WERI-Rb-1 (cell line): ENCODE measurements at regions not wholly inside any gene's neighbourhood (a gene's known extent, or its start where the extent isn't known, plus 50 kb on each side); places are given as distances from the start of the nearest gene placed in this dataset.
"Not testable (repeated sequence)": the region's sequence is repeated elsewhere in the genome, so short reads cannot be mapped to it uniquely, and the experiment has no call there.

Source experiments
- DNase-seq: peaks from one replicate; pipeline ENCODE4 v3.0.0-alpha.2; 2020
- H3K27ac ChIP-seq: fragments of 250-450 bp; sonication (Bioruptor Pico); 2 replicates; pipeline ENCODE4 v1.5.1; 2020; ENCODE audit warnings: mild to moderate bottlenecking, moderate library complexity
- H3K27me3 ChIP-seq: fragments of 250-450 bp; sonication (Bioruptor Pico); 2 replicates; pipeline ENCODE4 v1.5.1; 2021; ENCODE audit warnings: mild to moderate bottlenecking, low read depth, moderate library complexity; ENCODE audit not compliant: insufficient read depth, severe bottlenecking
- H3K36me3 ChIP-seq: fragments of 250-450 bp; sonication (Bioruptor Pico); 2 replicates; pipeline ENCODE4 v1.5.1; 2020; ENCODE audit warnings: mild to moderate bottlenecking, moderate library complexity
- H3K4me3 ChIP-seq: 2 replicates; pipeline ENCODE4 v1.5.1; 2011; ENCODE audit warnings: low read depth, mild to moderate bottlenecking, control low read depth, low read length
- H3K9me3 ChIP-seq: fragments of 250-450 bp; sonication (Bioruptor Pico); 2 replicates; pipeline ENCODE4 v1.5.1; 2021; ENCODE audit warnings: mild to moderate bottlenecking, moderate library complexity; ENCODE audit not compliant: severe bottlenecking
- TF ChIP-seq, protein P1 (sequence below): IDR thresholded peaks from 2 replicates; pipeline ENCODE4 v1.5.1; 2011; ENCODE audit warnings: low read depth, mild to moderate bottlenecking, control low read depth, inconsistent platforms, low read length

DNA sequence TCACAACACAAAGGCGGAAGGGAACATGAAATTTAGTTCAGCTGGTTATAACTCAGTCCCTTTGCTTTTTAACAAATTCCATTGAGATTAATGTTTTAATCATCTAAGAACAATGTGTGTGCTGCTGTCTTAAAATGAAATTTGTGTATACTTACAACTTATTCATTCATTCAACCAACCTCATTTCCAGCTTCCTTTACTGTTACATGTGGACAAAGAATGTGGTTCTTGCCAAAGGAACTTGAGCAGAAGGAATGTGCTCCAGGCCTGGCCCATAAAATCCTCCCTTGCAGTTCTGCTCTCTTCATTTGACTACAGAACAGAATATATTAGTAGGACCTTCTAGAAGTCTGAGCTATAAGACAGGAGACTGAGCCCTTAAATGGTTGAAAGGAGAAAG lies 176.8 kb upstream of the GLRA2 start:
- H3K4me3 ChIP-seq = no peak overlapping the region
- no peak overlapping the region for H3K27ac ChIP-seq
- no peaks in the 10 kb centered on the region for H3K36me3 ChIP-seq
- TF ChIP-seq, protein P1, sequence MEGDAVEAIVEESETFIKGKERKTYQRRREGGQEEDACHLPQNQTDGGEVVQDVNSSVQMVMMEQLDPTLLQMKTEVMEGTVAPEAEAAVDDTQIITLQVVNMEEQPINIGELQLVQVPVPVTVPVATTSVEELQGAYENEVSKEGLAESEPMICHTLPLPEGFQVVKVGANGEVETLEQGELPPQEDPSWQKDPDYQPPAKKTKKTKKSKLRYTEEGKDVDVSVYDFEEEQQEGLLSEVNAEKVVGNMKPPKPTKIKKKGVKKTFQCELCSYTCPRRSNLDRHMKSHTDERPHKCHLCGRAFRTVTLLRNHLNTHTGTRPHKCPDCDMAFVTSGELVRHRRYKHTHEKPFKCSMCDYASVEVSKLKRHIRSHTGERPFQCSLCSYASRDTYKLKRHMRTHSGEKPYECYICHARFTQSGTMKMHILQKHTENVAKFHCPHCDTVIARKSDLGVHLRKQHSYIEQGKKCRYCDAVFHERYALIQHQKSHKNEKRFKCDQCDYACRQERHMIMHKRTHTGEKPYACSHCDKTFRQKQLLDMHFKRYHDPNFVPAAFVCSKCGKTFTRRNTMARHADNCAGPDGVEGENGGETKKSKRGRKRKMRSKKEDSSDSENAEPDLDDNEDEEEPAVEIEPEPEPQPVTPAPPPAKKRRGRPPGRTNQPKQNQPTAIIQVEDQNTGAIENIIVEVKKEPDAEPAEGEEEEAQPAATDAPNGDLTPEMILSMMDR = no peak
- no peak for DNase-seq
- no peaks in the 10 kb centered on the region for H3K9me3 ChIP-seq
- peaks cover 27% of the 10 kb centered on the region for H3K27me3 ChIP-seq

DNA sequence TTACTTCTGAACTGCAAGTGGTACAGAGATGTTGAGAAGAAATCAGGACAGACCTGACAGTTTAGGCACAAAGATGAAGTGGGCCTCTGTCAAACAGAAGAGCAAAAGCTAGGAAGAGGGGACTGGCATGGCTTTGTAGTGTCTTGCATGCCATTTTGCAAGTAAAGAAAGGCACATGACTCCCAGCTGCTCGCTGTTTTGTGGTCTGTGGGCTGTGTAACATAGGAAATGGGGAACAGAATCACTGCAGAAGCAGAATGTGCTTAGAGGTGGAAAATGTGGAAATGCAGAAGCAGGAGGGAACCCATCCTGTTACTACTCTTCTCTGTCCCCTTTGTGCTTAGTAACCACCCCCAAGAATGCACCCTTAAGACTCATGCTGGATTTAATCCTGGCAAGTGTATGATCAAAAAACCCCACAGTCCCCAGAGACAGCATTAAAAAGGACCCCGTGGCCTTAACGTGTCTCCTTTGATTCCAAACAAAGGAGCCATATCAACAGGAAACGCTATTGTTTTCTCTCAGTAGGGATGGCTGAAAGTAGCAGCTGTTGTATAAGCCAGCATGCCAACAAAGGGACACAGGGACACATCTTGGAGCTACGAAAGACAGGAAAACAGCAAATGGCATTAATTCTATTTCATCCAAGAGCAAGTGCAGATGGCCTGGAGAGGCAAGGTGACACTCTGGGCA lies 177.6 kb upstream of the GLRA2 start:
- H3K36me3 ChIP-seq = no peaks in the 10 kb centered on the region
- TF ChIP-seq, protein P1 = no peak
- H3K9me3 ChIP-seq = no peaks in the 10 kb centered on the region
- DNase-seq = no peak
- peaks cover 31% of the 10 kb centered on the region for H3K27me3 ChIP-seq
- H3K4me3 ChIP-seq = no peak overlapping the region
- H3K27ac ChIP-seq = no peak overlapping the region

DNA sequence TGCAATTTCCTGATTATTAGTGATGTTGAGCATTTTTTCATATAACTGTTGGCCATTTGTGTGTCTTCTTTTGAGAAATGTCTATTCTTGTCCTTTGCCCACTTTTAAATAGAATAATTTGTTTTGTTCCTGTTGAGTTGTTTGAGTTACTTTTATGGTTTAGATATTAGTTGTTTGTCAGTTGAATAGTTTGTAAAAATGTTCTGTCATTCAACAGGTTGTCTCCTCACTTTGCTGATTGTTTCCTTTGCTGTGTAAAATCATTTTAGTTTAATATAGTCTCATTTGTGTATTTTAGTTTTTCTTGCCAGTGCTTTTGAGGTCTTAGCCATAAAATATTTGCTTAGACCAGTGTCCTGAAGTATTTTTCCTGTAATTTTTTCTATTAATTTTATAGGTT lies 181.8 kb upstream of the GLRA2 start:
- H3K4me3 ChIP-seq = no peak overlapping the region
- TF ChIP-seq, protein P1 = no peak
- peaks cover 30% of the 10 kb centered on the region for H3K27me3 ChIP-seq

DNA sequence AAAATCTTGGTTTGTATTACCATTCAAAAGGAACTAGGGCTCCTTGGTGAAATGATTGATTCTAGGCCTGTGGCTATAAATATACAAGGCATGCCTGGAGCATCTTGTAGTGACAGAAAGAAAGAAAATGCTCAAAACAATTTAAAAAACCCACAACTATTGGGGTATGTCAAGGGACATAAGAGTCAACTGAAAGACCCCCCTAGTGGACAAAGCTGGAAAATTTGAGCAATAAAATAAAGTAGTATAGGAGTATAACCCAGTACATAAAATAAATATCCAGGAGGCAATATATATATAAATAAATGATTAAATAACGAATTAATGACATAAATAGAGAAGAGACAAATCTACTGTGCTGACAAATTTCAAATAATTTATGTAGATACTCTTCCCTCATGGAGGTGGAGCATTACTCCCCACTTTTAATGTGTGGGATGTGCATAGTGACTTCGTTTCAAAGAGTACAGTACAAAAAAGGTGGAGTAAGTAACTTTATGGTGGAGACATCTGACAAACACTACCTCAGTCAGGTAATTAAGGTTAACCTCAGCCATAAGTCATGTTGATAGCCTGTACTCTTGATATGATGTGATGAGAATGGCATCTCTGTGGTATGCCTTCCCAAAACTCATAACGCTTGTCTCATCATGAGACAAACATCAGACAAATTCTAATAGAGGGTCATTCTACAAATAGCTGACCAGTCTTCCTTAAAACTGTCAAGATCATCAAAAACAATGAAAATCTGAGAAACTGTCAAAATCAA lies 185.0 kb upstream of the GLRA2 start:
- no peak overlapping the region for H3K27ac ChIP-seq
- peaks cover 14% of the 10 kb centered on the region for H3K27me3 ChIP-seq
- no peaks in the 10 kb centered on the region for H3K9me3 ChIP-seq
- no peak for DNase-seq
- H3K36me3 ChIP-seq = no peaks in the 10 kb centered on the region
- H3K4me3 ChIP-seq = no peak overlapping the region
- TF ChIP-seq, protein P1 = 0 out of 2 replicates have a peak, but pooled peaks have one; percentile 3

More for the DNA sequence above, 181.8 kb upstream of the GLRA2 start:
- Histone ChIP-seq H3K27ac (no peak overlapping the region), H3K9me3 (no peaks in the 10 kb centered on the region), H3K36me3 (no peaks in the 10 kb centered on the region)
- no peak for DNase-seq

DNA sequence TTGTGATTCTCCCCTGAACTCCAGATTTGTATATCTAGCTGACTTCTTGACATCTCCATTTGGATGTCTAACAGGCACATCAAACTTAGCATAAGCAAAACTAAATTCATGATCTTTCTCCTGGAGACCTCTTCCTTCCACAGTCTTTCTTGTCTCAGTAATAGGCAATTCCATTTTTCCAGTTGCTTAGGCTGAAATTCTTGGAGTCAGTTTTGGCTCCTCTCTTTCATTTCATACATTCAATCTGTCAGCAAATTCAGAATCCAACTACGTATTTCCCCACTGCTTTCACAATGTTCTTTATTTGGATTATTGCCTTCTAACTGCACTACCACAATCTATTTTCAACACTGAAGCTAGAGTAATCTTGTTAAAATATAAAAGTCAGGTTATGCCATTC lies 219.9 kb upstream of the GLRA2 start:
- TF ChIP-seq, protein P1 = no peak
- Histone ChIP-seq H3K27ac (no peak overlapping the region), H3K4me3 (no peak overlapping the region), H3K36me3 (no peaks in the 10 kb centered on the region), H3K9me3 (no peaks in the 10 kb centered on the region), H3K27me3 (peaks cover 40% of the 10 kb centered on the region)
- DNase-seq = no peak

DNA sequence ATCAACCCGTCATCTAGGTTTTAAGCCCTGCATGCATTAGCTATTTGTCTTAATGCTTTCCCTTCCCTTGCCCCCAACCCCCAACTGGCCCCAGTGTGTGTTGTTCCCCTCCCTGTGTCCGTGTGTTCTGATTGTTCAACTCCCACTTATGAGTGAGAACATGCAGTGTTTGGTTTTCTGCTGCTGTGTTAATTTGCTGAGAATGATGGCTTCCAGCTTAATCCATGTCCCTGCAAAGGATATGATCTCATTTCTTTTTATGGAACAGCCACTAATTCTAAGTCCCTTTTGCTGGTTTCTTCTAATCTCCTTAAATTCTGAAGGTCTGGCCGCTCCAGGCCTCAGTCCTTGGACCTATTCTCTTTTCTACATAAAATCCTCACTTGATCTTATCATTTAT lies 220.4 kb upstream of the GLRA2 start:
- DNase-seq, H3K27ac ChIP-seq, H3K4me3 ChIP-seq, H3K36me3 ChIP-seq, H3K9me3 ChIP-seq: not testable (repeated sequence)
- peaks cover 40% of the 10 kb centered on the region for H3K27me3 ChIP-seq
